HL-60 (cell line): ENCODE measurements at regions not wholly inside any gene's neighbourhood (a gene's known extent, or its start where the extent isn't known, plus 50 kb on each side); places are given as distances from the start of the nearest gene placed in this dataset.

Experiments used
- GABPA ChIP-seq: IDR thresholded peaks from 2 replicates; pipeline ENCODE4 v1.6.1; 2012; ENCODE audit warnings: low read depth
- POLR2AphosphoS5 ChIP-seq: IDR thresholded peaks from 2 replicates; pipeline ENCODE4 v1.6.1; 2012; ENCODE audit warnings: low read depth
- SPI1 ChIP-seq: IDR thresholded peaks from 2 replicates; pipeline ENCODE4 v1.6.1; 2012; ENCODE audit warnings: low read depth, mild to moderate bottlenecking, borderline replicate concordance
- TF ChIP-seq, protein P1 (sequence below): IDR thresholded peaks from one replicate; pipeline ENCODE4 v1.5.1; 2011; ENCODE audit warnings: low read length, control low read depth, inconsistent platforms; ENCODE audit not compliant: insufficient read depth
- TF ChIP-seq, protein P2 (sequence below): IDR thresholded peaks from 2 replicates; pipeline ENCODE4 v1.6.1; 2012; ENCODE audit warnings: low read depth; ENCODE audit not compliant: insufficient replicate concordance

DNA sequence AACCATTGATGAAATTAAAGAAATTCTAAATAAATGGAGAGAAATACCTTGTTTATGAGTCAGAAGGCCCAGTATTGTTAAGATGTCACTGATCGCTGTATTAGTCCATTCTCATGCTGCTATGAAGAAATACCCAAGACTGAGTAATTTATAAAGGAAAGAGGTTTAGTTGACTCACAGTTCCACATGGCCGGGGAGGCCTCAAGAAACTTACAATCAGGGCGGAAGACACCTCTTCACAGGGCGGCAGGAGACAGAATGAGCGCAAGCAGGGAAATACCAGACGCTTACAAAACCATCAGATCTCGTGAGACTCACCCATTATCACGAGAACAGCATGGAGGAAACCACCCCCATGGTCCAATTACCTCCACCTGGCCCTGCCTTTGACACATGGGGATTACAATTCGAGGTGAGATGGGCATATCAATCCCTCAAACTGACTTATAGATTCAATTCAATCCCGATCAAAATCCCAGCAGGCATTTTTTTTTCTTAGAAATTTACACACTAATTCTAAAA, 157.2 kb downstream of the ENGASE start:
- TF ChIP-seq, protein P1, sequence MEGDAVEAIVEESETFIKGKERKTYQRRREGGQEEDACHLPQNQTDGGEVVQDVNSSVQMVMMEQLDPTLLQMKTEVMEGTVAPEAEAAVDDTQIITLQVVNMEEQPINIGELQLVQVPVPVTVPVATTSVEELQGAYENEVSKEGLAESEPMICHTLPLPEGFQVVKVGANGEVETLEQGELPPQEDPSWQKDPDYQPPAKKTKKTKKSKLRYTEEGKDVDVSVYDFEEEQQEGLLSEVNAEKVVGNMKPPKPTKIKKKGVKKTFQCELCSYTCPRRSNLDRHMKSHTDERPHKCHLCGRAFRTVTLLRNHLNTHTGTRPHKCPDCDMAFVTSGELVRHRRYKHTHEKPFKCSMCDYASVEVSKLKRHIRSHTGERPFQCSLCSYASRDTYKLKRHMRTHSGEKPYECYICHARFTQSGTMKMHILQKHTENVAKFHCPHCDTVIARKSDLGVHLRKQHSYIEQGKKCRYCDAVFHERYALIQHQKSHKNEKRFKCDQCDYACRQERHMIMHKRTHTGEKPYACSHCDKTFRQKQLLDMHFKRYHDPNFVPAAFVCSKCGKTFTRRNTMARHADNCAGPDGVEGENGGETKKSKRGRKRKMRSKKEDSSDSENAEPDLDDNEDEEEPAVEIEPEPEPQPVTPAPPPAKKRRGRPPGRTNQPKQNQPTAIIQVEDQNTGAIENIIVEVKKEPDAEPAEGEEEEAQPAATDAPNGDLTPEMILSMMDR = no peak
- TF ChIP-seq POLR2AphosphoS5 (no peak), SPI1 (no peak), GABPA (no peak)
- TF ChIP-seq, protein P2, sequence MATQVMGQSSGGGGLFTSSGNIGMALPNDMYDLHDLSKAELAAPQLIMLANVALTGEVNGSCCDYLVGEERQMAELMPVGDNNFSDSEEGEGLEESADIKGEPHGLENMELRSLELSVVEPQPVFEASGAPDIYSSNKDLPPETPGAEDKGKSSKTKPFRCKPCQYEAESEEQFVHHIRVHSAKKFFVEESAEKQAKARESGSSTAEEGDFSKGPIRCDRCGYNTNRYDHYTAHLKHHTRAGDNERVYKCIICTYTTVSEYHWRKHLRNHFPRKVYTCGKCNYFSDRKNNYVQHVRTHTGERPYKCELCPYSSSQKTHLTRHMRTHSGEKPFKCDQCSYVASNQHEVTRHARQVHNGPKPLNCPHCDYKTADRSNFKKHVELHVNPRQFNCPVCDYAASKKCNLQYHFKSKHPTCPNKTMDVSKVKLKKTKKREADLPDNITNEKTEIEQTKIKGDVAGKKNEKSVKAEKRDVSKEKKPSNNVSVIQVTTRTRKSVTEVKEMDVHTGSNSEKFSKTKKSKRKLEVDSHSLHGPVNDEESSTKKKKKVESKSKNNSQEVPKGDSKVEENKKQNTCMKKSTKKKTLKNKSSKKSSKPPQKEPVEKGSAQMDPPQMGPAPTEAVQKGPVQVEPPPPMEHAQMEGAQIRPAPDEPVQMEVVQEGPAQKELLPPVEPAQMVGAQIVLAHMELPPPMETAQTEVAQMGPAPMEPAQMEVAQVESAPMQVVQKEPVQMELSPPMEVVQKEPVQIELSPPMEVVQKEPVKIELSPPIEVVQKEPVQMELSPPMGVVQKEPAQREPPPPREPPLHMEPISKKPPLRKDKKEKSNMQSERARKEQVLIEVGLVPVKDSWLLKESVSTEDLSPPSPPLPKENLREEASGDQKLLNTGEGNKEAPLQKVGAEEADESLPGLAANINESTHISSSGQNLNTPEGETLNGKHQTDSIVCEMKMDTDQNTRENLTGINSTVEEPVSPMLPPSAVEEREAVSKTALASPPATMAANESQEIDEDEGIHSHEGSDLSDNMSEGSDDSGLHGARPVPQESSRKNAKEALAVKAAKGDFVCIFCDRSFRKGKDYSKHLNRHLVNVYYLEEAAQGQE = no peak
